ENCODE measurements at regions not wholly inside any gene's neighbourhood (a gene's known extent, or its start where the extent isn't known, plus 50 kb on each side); places are given as distances from the start of the nearest gene placed in this dataset.

DNA sequence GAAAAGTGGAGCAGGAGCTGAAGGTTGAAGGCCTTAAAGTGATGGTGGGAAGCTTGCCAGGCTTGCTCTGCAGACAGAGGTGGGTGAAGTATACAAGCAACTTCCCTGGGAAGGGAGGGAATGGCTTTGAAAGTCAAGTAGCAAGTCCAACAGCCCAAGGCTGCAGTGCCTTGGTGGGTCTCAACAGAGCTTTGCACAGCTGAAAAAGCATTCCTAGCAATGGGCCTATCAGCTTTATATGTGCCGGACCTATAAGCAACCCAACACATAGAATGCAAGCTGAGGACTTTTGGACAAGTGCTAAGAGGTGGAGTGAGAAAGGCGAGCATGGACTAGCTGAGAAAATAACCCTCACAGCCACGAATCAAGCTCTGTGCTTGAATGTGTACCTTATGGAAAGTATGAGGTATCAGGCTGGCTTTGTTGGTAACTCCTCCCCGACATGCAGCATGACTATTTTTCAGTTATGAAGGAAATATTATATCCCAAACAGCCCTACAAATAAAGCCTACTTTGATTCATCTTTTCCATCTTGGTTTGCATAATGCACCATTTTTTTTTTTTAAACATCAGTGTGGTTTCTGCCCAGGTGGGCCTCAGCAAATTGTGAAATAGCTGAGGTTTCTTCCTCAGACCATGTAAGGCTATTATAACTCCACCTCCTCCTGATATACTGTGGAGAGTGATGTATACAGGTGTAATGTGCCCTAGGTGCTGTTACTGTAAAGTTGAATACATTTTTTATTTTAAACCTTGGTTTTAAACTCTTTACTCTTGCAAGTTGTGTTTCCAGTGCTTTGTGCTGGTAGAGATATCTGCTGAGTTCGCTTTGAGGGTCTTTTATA, 241.4 kb upstream of the CXCR4 start:
- H3K27ac ChIP-seq (ENCODE audit: insufficient read length, low read depth, low read length), result no peak overlapping the region
- DNase-seq, result no peak
- no peak overlapping the region for H3K4me2 ChIP-seq (ENCODE audit: insufficient read depth, insufficient read length, low read length)
- no peaks in the 10 kb centered on the region for H3K27me3 ChIP-seq (ENCODE audit: insufficient read depth, low read length)
- H2AFZ ChIP-seq (ENCODE audit: low read length), result no peak overlapping the region
- H3K27ac Mint-ChIP-seq, result no peak overlapping the region
- no peak overlapping the region for H3K9ac ChIP-seq (ENCODE audit: extremely low read depth, insufficient read length, low read length)
- no peak overlapping the region for H2AK5ac ChIP-seq (ENCODE audit: insufficient read length, low read length)
- no peaks in the 10 kb centered on the region for H3K23me2 ChIP-seq (ENCODE audit: insufficient read length, low read depth, low read length, poor library complexity, severe bottlenecking)
- no peaks in the 10 kb centered on the region for H3K9me3 ChIP-seq (ENCODE audit: control insufficient read depth, low read depth, low read length)
- no peak overlapping the region for H2BK20ac ChIP-seq (ENCODE audit: low read depth, low read length, poor library complexity, severe bottlenecking)
- H3K79me1 ChIP-seq (ENCODE audit: insufficient read depth, low read depth, low read length, poor library complexity, severe bottlenecking), result no peaks in the 10 kb centered on the region
- H2BK120ac ChIP-seq (ENCODE audit: low read depth, low read length, poor library complexity, severe bottlenecking), result no peak overlapping the region
- H3T11ph ChIP-seq (ENCODE audit: low read length), result no peak overlapping the region
- H3K4ac ChIP-seq (ENCODE audit: low read depth, low read length), result no peak overlapping the region
- no peak overlapping the region for H2BK5ac ChIP-seq (ENCODE audit: insufficient read length, low read length)
- no peak overlapping the region for H3K14ac ChIP-seq (ENCODE audit: insufficient read depth, low read length)
- no peaks in the 10 kb centered on the region; the same call in 1 of the 2 replicates for H3K79me2 ChIP-seq (ENCODE audit: insufficient read depth, low read length)
- no peaks in the 10 kb centered on the region for H4K20me1 ChIP-seq (ENCODE audit: control insufficient read depth, insufficient read depth, insufficient read length)
- H2BK12ac ChIP-seq (ENCODE audit: insufficient read length, low read depth, low read length), result no peak overlapping the region
- H4K8ac ChIP-seq (replicated peaks; ENCODE audit: insufficient read length, low read depth, low read length), result no peak overlapping the region
- no peaks in the 10 kb centered on the region; the same call in 1 of the 2 replicates for H3K27me3 Mint-ChIP-seq (ENCODE audit: low read depth)
- TF ChIP-seq, protein P1, sequence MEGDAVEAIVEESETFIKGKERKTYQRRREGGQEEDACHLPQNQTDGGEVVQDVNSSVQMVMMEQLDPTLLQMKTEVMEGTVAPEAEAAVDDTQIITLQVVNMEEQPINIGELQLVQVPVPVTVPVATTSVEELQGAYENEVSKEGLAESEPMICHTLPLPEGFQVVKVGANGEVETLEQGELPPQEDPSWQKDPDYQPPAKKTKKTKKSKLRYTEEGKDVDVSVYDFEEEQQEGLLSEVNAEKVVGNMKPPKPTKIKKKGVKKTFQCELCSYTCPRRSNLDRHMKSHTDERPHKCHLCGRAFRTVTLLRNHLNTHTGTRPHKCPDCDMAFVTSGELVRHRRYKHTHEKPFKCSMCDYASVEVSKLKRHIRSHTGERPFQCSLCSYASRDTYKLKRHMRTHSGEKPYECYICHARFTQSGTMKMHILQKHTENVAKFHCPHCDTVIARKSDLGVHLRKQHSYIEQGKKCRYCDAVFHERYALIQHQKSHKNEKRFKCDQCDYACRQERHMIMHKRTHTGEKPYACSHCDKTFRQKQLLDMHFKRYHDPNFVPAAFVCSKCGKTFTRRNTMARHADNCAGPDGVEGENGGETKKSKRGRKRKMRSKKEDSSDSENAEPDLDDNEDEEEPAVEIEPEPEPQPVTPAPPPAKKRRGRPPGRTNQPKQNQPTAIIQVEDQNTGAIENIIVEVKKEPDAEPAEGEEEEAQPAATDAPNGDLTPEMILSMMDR (conservative IDR thresholded peaks at IDR 0.05), result no peak
- no peak overlapping the region for H3K4me3 Mint-ChIP-seq
- H3K4me1 ChIP-seq (ENCODE audit: insufficient read depth, low read length), result no peaks in the 10 kb centered on the region
- no peak overlapping the region for H3K18ac ChIP-seq (ENCODE audit: insufficient read length, low read depth, low read length)
- no peak overlapping the region for H4K91ac ChIP-seq (ENCODE audit: insufficient read length, low read depth, low read length)
- H3K23ac ChIP-seq (ENCODE audit: insufficient read length, low read depth, low read length), result no peak overlapping the region
- no peaks in the 10 kb centered on the region for H3K36me3 Mint-ChIP-seq (ENCODE audit: insufficient read depth in 1 of 3, low read depth in 3 of 3)
- H3K9me3 Mint-ChIP-seq, result no peaks in the 10 kb centered on the region
- H4K5ac ChIP-seq (ENCODE audit: insufficient read length, low read depth, low read length), result no peak overlapping the region
- no peaks in the 10 kb centered on the region for H3K4me1 Mint-ChIP-seq
- no CpG with 5 or more reads among the region's 5 CpGs for WGBS (ENCODE audit: extremely low coverage, insufficient read length, low lambda C conversion rate)
- H3K56ac ChIP-seq (ENCODE audit: insufficient read length, low read depth, low read length), result no peak overlapping the region
- no peak overlapping the region for H2BK15ac ChIP-seq (ENCODE audit: low read depth, low read length)
